HUDEP-2 (cell line): ENCODE measurements at regions not wholly inside any gene's neighbourhood (a gene's known extent, or its start where the extent isn't known, plus 50 kb on each side); places are given as distances from the start of the nearest gene placed in this dataset.
"Not testable (repeated sequence)": the region's sequence is repeated elsewhere in the genome, so short reads cannot be mapped to it uniquely, and the experiment has no call there.

Experiments used
- DNase-seq, 76 experiments: peaks; one replicate each; lab custom pipeline; 2025; ENCODE audit not compliant: unreplicated experiment in 76 of 76; lab: John Stamatoyannopoulos, UW

DNA sequence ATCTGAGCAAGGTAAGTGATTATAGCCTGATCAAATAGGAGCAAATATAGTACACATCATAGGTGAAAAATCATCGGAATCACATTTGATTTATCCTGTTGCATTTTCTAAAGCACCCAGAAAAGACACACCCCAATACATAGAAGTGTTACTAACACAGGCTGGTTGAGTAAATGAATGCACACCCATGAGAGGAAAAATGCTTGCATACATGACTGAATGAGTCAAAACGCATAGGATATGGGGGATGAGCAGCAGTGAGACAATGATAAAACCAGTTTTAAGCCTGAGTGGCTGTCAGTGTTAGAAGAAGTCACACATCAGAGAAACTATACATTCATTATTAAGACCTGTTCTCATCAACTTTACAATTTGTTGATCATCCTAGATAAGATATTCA, 449.6 kb upstream of the CDH20 start:
- DNase-seq: no peak

DNA sequence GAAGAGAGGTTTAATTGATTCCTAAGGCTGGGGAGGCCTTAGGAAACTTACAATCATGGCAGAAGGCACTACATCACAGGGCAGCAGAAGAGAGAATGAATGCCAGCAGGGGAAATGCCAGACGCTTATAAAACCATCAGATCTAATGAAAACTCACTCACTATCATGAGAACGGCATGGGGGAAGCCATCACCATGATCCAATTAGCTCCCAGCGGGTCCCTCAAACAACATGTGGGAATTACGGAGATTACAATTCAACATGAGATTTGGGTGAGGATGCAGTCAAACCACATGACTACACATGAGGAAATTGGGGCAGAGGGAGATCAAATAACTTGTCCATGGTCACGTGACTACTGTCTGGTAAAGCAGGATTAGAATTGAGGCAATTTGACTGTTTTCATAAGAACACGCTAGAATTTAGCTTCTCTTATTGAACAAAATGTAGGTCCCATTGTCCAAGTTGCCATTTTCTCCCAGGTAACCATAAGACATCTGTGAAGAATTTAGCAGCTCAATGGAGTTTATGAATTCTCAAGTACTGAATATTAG, 445.1 kb upstream of the CDH20 start:
- DNase-seq: no peak

DNA sequence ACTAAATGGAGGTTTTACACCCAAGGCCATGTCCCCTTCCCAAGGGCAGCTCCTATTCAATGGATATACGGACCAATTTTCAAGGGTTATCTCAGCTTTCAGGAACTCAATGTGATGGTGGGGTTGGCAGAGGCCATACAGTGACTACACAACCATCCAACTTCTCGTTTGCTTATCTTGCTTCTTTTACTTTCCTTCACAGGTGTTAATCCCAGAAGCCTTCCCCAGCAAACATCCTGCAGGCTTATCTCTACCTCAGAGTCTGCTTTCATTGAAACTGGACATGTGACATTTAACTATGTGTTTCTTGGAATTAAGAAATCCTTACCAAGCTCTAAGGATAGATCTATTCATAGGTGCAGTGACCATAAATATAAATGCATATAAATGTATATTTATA, 443.8 kb upstream of the CDH20 start:
- DNase-seq: no peak

DNA sequence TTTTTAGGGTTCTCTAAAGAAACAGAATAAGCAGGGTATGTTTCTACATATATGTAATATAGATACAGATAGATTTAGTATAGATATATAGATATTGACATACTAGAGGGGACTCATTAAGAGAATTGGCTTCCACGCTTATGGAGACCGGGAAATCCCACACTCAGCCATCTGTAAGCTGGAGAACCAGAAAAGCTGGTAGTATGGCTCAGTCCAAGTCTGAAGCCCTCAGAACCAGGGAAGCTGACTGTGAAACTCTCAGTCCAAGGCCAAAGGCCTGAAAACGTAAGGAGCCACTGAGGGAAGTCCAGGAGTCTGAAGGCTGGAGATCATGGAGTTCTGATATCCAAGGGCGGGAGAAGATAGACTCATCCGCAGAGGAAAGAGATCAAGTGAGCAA, 441.3 kb upstream of the CDH20 start:
- no peak for DNase-seq

DNA sequence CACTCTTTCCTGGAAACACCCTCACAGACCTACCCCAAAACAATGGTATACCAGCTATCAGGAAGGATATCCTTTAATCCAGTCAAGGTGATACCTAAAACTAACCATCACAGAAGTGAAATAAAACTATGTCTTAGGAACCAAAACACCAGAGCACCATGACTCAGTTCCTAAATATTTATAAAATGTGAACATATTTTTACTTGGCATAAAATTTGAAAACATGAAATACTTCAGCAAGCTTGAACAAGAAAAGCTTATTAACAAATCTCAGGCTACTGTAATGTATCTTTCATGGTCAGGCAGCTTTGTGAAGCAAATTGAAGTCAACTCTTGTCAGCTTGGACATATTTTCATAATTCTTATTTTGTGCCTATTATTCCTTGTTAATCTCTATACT, 440.8 kb upstream of the CDH20 start:
- DNase-seq: no peak

DNA sequence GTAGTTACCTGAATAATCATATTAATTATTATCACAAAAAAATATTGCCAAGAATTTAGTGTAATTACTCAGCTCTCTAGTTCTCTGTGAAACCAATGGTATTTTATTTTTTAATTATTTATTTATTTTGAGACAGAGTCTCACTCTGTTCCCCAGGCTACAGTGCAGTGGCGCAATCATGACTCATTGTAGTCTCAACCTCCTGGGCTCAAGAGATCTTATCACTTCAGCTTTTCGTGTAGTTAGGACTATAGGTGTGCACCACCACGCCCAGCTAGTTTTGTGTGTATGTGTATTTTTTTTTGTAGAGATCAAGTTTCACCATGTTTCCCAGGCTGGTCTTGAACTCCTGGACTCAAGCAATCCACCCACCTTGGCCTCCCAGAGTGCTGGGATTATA, 440.4 kb upstream of the CDH20 start:
- no peak for DNase-seq

DNA sequence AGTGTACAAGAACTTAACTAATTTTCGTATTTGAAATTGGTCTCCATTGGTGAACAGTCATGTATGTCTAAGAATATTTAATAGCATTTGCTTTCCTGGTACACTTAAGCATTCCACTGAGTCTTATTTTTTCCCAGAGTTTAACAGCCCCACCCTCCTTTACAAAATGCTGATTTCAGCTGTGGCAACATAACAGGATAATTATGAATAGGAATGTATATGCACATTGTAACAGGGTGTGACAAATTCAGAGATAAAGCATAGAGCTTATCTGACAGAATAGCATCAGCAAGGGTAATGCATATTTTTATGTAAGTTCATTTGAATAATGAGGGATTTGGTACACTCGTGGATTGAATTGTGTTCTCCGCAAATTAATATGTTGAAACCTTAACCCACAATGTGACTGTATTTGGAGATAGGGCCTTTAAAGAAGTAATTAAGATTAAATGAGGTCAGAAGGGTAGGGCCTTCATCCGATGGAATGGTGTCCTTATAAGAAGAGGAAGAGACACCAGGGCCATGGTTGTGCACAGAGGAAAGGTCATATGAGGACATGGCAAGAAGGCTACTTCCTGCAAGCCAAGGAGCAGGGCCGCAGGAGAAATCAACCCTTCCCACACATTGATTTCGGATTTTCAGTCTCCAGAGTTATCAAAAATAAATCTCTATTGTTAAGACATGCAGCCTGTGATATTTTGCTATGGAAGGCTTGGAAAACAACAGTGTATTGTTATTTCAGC, 439.7 kb upstream of the CDH20 start:
- no peak for DNase-seq

DNA sequence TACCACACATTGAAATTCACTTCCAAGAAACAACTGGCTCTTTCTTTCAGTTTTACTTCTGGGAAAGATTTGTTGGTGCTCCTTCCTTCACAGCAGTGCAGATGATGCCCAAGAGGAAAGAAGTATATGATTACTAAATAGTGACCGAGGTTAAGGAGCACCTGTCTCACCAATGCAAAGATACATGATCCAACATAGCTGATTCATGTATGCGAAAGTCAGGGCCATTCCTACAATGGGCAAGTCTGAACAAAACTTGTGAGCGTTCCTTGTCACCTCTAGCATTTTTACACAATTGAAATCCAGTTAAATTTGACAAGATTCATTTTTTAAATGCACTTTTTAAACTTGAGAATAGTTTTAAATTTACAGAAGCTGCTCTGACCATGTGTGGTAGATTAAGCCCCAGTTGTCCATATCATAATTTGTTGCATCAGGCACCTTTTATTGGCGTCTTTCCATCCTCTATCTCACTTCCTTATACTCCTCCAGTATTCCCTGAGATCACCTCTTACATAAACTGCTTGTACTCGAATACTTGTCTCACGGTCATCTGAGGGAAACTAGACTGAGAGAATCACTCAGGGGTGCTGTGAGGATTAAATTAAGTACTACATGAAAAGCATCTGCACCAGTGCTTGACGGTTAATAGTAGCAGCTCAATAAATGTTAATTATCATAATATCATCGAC, 438.8 kb upstream of the CDH20 start:
- DNase-seq: no peak

DNA sequence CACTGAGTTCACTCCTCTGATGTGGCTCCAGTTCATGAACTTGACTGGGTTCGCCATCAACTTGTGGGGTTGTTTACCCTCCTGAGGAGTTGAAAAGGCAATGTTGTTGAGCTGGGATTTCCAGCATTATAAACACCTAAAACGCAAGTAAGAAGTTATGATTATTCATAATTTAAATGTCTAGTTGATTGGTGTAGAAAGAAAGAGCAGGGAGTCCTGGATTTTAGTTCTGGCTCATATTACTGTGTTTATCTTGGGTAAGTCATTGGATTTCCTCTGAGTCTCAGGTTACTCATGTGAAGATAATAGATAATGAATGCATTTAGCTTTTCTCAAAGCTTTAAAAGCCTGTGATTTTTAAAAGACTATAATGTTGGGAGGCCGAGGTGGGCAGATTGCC, 438.0 kb upstream of the CDH20 start:
- DNase-seq: no peak

DNA sequence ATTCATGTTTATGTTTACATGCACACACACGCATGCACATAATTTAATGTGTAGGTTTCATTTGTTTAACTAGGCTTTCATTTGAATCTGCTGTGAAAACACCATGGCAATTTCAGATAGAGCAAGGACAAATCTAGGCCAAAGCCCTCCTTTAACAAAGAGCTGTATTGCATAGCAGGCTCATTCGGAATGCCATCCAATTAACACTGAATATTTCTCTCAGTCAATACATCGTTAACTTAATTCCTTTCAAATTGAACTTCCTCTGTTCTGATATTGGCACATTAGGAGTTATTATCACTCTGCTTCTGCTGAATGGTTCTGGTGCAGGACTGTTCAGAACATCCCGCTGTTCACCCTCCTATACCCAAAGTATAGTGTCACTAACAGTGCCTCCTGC, 435.1 kb upstream of the CDH20 start:
- DNase-seq: no peak

DNA sequence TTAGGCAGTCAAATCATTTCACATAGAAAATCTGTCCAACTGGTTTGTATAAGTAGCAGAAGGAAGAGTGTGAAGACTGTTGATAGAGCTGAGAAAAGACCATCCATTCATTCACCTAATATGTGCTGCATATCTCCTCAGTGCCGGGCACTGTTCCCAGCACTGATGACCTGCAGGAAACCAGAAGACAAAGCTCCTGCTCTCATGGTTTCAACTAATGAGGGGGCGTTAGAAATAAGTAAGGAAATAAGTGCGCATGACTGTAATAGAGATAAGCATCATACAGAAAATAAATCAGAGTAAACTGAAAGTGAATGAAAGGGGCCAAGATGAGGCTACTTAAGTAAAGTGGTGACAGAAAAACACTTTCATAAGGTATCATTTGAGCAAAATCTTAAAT, 427.5 kb upstream of the CDH20 start:
- no peak for DNase-seq

DNA sequence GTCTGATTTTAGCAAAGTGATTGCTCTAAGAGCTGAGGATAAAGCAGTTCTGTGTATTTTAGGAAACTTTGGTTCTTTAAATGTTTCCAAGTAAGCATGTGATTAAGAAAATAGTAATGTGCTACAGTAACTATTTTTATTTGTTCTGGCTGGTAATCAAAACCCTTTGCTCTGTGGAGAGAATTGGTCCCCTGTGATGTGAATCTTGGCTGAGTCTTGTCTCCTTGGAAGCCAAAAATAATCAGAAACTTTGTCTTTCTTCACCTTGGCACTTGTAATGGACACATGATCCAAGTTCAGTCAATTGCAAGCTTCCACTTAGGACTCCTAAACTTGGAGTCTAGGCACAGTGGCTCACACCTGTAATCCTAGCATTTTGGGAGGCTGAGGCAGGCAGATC, 422.7 kb upstream of the CDH20 start:
- no peak for DNase-seq

DNA sequence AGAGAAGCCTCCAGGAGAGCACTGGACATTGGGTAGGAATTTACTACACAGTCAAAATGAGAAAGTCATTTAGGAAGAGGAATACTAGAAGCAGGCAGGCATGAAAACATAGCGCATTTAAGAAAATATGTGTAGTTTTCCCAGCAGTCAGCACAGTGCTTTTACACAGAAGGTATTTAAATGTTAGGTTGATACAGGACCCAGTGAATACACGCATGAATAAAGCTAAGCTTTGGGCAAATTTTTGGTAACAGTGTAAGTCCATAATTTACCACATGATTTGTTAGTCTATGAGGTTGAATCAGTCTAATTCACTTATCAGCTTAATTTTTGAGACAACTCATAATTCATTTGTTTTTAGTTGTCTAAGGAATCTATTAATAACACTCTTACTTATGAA, 421.7 kb upstream of the CDH20 start:
- no peak for DNase-seq

DNA sequence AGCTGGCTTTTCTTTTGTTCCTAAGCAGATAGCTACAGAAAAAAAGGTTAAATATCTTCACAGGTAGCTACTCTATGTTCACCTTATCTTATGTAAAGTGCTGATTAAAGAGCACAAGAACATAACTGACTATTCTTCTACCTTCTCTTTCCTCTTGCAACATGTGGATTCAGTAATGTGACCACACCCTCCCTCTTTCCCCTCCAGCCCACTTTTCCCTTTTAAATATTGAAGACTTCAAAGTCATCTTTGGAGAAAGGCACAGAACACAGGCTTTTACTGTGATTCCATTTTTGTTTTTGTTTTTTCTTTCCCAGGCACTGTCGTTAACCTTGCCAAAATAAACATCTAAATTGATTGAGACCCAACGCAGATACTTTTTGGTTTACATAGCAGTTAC, 418.1 kb upstream of the CDH20 start:
- DNase-seq: no peak

DNA sequence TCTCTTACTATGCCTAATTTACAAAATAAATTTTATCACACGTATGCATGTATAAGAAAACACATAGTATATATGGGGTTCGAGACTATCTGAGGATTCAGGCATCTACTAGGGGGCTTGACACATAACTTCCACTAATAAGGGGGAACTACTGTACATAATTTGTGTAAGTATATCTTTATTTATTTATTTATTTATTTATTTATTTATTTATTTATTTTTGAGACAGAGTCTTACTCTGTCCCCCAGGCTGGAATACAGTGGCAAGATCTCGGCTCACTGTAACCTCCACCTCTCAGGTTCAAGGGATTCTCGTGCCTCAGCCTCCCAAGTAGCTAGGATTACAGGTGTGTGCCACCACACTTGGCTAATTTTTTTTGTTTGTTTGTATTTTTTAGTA, 414.4 kb upstream of the CDH20 start:
- DNase-seq: not testable (repeated sequence)

DNA sequence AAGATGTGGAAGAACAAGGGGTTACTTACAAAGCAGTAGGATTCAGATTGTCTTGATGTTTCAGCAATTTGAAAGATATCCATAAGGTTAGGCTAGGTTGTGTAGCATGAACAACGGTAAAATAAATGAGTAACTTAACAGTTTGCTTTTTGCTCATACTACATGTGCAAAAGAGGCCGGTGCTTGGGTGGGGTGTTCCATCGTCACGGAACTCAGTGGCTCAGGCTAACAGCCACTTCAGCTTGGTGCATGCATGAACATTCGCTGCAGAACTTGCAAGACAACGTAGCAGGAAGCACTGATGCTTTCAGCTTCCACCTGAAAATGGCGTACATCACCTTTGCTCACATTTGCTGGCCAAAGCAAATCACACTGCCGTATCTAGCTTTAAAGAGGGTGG, 407.3 kb upstream of the CDH20 start:
- no peak for DNase-seq

DNA sequence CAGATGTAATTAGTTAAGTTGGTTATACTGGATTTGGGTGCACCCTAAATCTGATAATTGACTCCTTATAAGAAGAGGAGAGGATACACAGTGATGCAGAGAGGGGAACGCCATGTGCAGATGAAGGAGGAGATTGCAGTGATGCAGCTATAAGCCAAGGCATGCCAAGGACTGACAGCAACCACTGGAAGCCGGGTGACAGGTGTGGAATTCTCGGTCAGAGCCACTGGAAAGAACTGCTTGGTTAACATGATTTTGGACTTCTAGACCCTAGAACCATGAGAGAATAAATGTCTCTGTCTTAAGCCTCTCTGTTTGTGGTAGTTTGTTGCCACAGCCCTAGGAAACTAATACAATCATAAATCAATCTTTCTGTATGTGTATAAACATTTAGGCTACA, 403.3 kb upstream of the CDH20 start:
- DNase-seq: no peak

DNA sequence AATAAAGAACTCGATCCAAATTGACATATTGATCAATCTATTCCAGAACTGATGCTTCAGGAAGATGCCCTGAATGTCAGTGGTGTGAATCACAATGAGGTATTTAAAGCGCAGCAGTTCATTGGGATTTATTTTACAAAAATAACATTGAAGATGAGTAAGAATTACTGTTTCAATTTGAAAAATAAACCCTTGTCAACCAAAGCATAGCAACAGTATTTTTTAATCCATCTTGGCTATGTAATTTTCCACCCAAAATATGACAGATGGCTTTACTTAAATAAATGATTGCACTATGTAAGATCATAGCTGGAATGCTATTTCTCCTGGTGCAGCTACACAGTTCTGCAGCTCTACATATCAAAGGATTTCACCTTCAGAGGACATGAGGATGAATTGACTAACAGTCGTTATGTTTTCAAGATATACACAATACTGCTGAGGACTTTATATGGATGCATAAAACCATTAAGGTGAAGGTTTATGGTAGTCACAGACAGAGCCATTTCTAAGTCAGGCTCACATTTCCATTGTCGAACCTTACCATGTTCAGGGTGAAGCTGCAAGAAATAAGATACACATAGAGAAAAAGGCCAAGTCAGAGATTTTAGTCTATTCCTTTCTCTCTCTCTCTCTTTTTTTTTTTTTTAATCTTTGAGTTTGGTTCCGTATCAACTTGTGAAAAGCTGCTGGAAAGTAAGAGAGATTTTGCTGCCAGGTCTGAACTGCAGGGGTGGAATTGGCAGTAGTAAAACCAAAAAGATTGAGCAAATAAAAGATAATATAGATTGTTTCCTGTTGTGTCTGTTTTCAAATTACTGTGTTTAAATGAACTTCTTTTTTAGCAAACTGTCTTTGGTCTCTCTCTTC, 398.0 kb upstream of the CDH20 start:
- no peak for DNase-seq

DNA sequence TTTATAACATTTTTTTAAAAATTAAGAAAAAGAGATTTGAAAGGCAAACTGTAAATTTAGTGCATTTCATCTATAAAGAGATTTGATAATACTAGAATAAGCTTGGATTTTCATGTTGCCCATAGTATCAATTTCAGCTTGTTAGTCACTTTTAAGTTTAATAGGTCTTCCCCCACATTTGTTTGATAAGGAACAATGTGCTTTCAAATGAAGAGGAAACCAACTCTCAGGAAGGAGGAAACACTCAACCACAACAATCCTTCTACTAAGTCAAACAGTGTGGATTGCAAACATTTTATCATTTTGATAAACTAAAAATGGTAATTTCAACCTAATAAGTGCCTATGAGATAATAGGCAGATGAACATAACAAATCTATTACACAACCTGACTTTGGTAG, 397.1 kb upstream of the CDH20 start:
- DNase-seq: no peak

DNA sequence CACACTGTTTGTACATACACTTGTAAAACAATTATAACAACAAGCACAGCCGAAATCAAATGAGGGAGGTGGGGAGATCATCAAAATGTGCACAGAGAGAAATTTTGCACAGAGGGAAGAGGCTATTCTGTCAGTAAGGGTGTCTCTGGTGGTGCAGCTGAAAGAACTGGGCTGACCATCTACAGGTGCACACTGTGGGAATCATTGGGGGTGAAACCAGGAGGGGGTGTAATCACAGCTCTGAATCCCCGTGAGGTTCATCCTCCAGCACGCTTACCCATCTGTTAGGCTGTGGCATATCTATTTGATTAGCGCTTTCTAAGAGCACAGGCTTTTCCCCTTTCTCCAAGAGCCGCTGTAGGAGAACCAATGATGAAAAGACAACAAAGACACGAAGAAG, 389.9 kb upstream of the CDH20 start:
- DNase-seq: no peak

DNA sequence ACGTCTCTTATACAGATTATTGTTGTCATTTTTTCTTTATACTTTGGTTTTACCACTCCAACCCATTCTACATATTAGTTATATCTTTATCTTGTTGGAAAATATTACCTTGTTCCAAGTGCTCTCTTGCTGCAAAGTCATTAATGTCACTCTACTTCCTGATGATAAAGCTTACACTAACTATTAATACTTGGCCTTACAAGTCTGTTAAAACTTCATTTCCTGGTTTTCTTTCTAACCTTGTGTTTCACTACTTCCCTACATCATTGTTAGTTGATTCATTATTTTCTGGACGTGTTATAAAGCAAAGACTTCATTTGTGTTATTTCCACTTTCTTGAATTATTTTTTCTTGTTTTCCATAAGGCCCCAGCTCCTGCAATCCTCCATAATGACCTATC, 382.6 kb upstream of the CDH20 start:
- no peak for DNase-seq
